H1 (cell line): ENCODE measurements at regions not wholly inside any gene's neighbourhood (a gene's known extent, or its start where the extent isn't known, plus 50 kb on each side); places are given as distances from the start of the nearest gene placed in this dataset.

Experiments
- CTCF ChIA-PET: fragments of 300-600 bp; sonication (Branson Sonifier 250); formaldehyde crosslinking; loops from one replicate; lab custom pipeline; 2021; ENCODE audit not compliant: partially characterized antibody; lab: Charles Lee
- POLR2A ChIA-PET: fragments of 300-600 bp; sonication (Branson Sonifier 250); formaldehyde crosslinking; loops from one replicate; lab custom pipeline; 2021; ENCODE audit warnings: inconsistent platforms; ENCODE audit not compliant: partially characterized antibody; lab: Charles Lee
- DNase-seq, 2 experiments: peaks; one replicate each; pipeline versions ENCODE4 v3.0.0 to v3.0.0-alpha.2; 2010 to 2022; ENCODE audit warnings: low spot score in 2 of 2, low read depth in 1 of 2, mixed read lengths in 1 of 2
- FAIRE-seq: peaks from 2 replicates; lab custom pipeline; 2011; peaks lifted over from hg19 to GRCh38; lab: Jason Lieb, UNC
- H2AFZ ChIP-seq: 2 replicates; pipeline ENCODE4 v1.8.1; 2012; ENCODE audit warnings: low read length, inconsistent platforms
- H2AK5ac ChIP-seq: 2 replicates; pipeline ENCODE4 v1.6.1; 2013; ENCODE audit warnings: low read depth, low read length
- H2BK120ac ChIP-seq: replicated peaks from 2 replicates; pipeline ENCODE3; 2013; ENCODE audit warnings: low read depth, low read length, inconsistent platforms
- H2BK12ac ChIP-seq: 2 replicates; pipeline ENCODE4 v1.6.1; 2013; ENCODE audit warnings: low read depth, low read length
- H2BK15ac ChIP-seq: 2 replicates; pipeline ENCODE4 v1.6.1; 2013; ENCODE audit warnings: low read length
- H2BK20ac ChIP-seq: 2 replicates; pipeline ENCODE4 v1.6.1; 2013; ENCODE audit warnings: low read length
- H2BK5ac ChIP-seq: 2 replicates; pipeline ENCODE4 v1.6.1; 2013; ENCODE audit warnings: low read depth, low read length
- H3K14ac ChIP-seq: 2 replicates; pipeline ENCODE4 v1.6.1; 2013; ENCODE audit warnings: inconsistent platforms; ENCODE audit not compliant: insufficient read length
- H3K18ac ChIP-seq: 2 replicates; pipeline ENCODE4 v1.6.1; 2013; ENCODE audit warnings: low read length; ENCODE audit errors: extremely low read depth
- H3K23ac ChIP-seq: 2 replicates; pipeline ENCODE4 v1.6.1; 2013; ENCODE audit warnings: inconsistent platforms; ENCODE audit not compliant: insufficient read length
- H3K23me2 ChIP-seq: 2 replicates; pipeline ENCODE4 v1.6.1; 2013; ENCODE audit warnings: low read depth, low read length
- H3K27ac ChIP-seq: 2 replicates; pipeline ENCODE4 v1.6.1; 2011; ENCODE audit warnings: low read depth, low read length, inconsistent platforms
- H3K27me3 ChIP-seq, 4 experiments: replicated peaks in 1 of 4; 1 replicate in 1 of 4; 2 replicates in 3 of 4; pipeline versions ENCODE4 v1.6.1 to v1.8.1; 2011 to 2013; ENCODE audit warnings: low read length in 3 of 4, mild to moderate bottlenecking in 3 of 4, inconsistent platforms in 2 of 4, mixed read lengths in 2 of 4, moderate library complexity in 1 of 4; ENCODE audit not compliant: control insufficient read depth in 3 of 4, insufficient read depth in 3 of 4; ENCODE audit errors: extremely low read depth in 1 of 4
- H3K36me3 ChIP-seq, 4 experiments: 2 replicates each; pipeline versions ENCODE4 v1.6.1 to v1.8.1; 2011 to 2013; ENCODE audit warnings: mild to moderate bottlenecking in 4 of 4, low read length in 3 of 4, moderate library complexity in 2 of 4, control low read depth in 1 of 4, inconsistent platforms in 1 of 4; ENCODE audit not compliant: insufficient read depth in 4 of 4, control insufficient read depth in 2 of 4
- H3K4ac ChIP-seq: replicated peaks from 2 replicates; pipeline ENCODE3; 2013; ENCODE audit warnings: low read length, low read depth, mixed read lengths, inconsistent platforms; ENCODE audit not compliant: insufficient read length
- H3K4me1 ChIP-seq, 4 experiments: replicated peaks in 1 of 4; 1 replicate in 1 of 4; 2 replicates in 3 of 4; pipeline versions ENCODE4 v1.6.1 to v1.8.1; 2011 to 2013; ENCODE audit warnings: low read length in 3 of 4, inconsistent platforms in 2 of 4, mixed read lengths in 1 of 4; ENCODE audit not compliant: insufficient read depth in 4 of 4, control insufficient read depth in 3 of 4
- H3K4me2 ChIP-seq, 2 experiments: 2 replicates each; pipeline versions ENCODE4 v1.6.1 to v1.8.1; 2011 to 2013; ENCODE audit warnings: low read depth in 2 of 2, low read length in 2 of 2, control low read depth in 1 of 2, inconsistent platforms in 1 of 2, mild to moderate bottlenecking in 1 of 2; ENCODE audit not compliant: insufficient read depth in 1 of 2
- H3K4me3 ChIP-seq, 4 experiments: fragments of 200-600, 300-600 bp in 1 of 4; sonication (generic), shearing (Covaris generic), sonication (Bioruptor Twin) in 1 of 4; 2 replicates each; pipeline versions ENCODE4 v1.5.1 to v1.8.1; 2011 to 2016; ENCODE audit warnings: low read length in 4 of 4, low read depth in 3 of 4, control low read depth in 2 of 4, inconsistent platforms in 2 of 4, mild to moderate bottlenecking in 2 of 4, mixed read lengths in 1 of 4, moderate library complexity in 1 of 4; ENCODE audit not compliant: insufficient read depth in 2 of 4; ENCODE audit errors: extremely low read depth in 1 of 4
- H3K56ac ChIP-seq: replicated peaks from 2 replicates; pipeline ENCODE3; 2013; ENCODE audit warnings: low read depth, mild to moderate bottlenecking, mixed read lengths, low read length, inconsistent platforms; ENCODE audit not compliant: insufficient read length
- H3K79me1 ChIP-seq: 2 replicates; pipeline ENCODE4 v1.6.1; 2013; ENCODE audit warnings: low read depth, low read length, control low read depth
- H3K79me2 ChIP-seq, 2 experiments: 2 replicates each; pipeline versions ENCODE4 v1.6.1 to v1.8.1; 2012 to 2013; ENCODE audit warnings: low read length in 2 of 2, mild to moderate bottlenecking in 2 of 2, inconsistent platforms in 1 of 2; ENCODE audit not compliant: insufficient read depth in 2 of 2, control insufficient read depth in 1 of 2
- H3K9ac ChIP-seq, 4 experiments: replicated peaks in 1 of 4; 1 replicate in 1 of 4; 2 replicates in 3 of 4; pipeline versions ENCODE4 v1.6.1 to v1.8.1; 2011 to 2013; ENCODE audit warnings: low read depth in 3 of 4, low read length in 3 of 4, control low read depth in 2 of 4, mild to moderate bottlenecking in 2 of 4, moderate library complexity in 2 of 4, inconsistent platforms in 1 of 4; ENCODE audit errors: extremely low read depth in 1 of 4
- H3K9me3 ChIP-seq, 2 experiments: 2 replicates each; pipeline versions ENCODE4 v1.6.1 to v1.8.1; 2012 to 2013; ENCODE audit warnings: mild to moderate bottlenecking in 2 of 2, moderate library complexity in 2 of 2, control low read depth in 1 of 2, inconsistent platforms in 1 of 2, low read depth in 1 of 2, low read length in 1 of 2, mixed read lengths in 1 of 2; ENCODE audit not compliant: insufficient read depth in 2 of 2
- H4K20me1 ChIP-seq, 2 experiments: replicated peaks in 1 of 2; 2 replicates each; pipeline versions ENCODE3 to v1.8.1; 2011 to 2013; ENCODE audit warnings: inconsistent platforms in 2 of 2, low read length in 2 of 2, mild to moderate bottlenecking in 1 of 2; ENCODE audit not compliant: insufficient read depth in 2 of 2, control insufficient read depth in 1 of 2
- H4K5ac ChIP-seq: 2 replicates; pipeline ENCODE4 v1.6.1; 2013; ENCODE audit warnings: low read length, low read depth, mixed read lengths, inconsistent platforms; ENCODE audit not compliant: insufficient read length
- H4K8ac ChIP-seq: 2 replicates; pipeline ENCODE4 v1.8.0; 2013; ENCODE audit warnings: mild to moderate bottlenecking, moderate library complexity, low read length, inconsistent platforms; ENCODE audit not compliant: insufficient read depth; ENCODE audit errors: extremely low read depth
- H4K91ac ChIP-seq: replicated peaks from 2 replicates; pipeline ENCODE3; 2013; ENCODE audit warnings: low read length, mixed read lengths, inconsistent platforms; ENCODE audit not compliant: insufficient read length
- GABPA ChIP-seq: IDR thresholded peaks from 2 replicates; pipeline ENCODE4 v1.6.1; 2011; ENCODE audit warnings: mild to moderate bottlenecking, low read length, moderate library complexity, borderline replicate concordance; ENCODE audit not compliant: insufficient read depth
- PHF8 ChIP-seq: fragments of 200-600 bp; sonication (generic); conservative IDR thresholded peaks from 2 replicates; pipeline ENCODE4 v1.7.1; 2012; ENCODE audit warnings: low read depth, mild to moderate bottlenecking, inconsistent platforms, low read length, moderate library complexity
- WGBS, 2 experiments: shearing (Covaris generic) in 1 of 2; methylation state at CpG; one replicate each; pipeline versions ENCODE4 v1.1.6 to v1.1.7; 2013 to 2015; ENCODE audit warnings: low lambda C conversion rate in 2 of 2, mixed read lengths in 2 of 2, inconsistent platforms in 1 of 2, low coverage in 1 of 2, missing lambda C conversion rate in 1 of 2; ENCODE audit not compliant: insufficient replicate concordance in 2 of 2, insufficient coverage in 1 of 2, insufficient read length in 1 of 2; ENCODE audit errors: extremely low coverage in 1 of 2, missing lambda C conversion rate in 1 of 2; 5-methylcytosine and 5-hydroxymethylcytosine counted together

DNA sequence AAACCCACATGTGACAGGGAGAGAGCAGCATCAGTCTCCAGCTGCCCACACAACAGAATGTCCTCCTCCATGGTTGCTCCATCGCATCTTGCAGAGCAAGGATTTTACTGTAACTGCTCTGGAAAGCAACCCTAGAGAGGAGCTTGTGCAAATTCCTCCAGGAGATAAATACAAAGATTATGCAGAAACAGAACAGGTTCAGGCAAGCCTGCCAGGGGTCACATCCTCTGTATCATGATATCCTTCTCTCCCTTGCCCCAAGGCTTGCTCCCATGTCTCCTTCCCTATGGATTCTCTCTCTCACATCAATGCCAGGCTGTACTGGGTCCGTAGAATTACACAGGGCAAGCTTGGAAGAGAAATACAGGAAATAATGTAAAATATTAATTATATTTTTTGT lies 226.0 kb downstream of the MPDZ start:
- no peak overlapping the region for H3K23ac ChIP-seq
- H3K27me3 ChIP-seq, result no peaks in the 10 kb centered on the region
- ChIA-PET POLR2A (no interaction called here), CTCF (no interaction called here)
- no peak overlapping the region for H3K4me2 ChIP-seq
- H2AFZ ChIP-seq, result no peak overlapping the region
- FAIRE-seq (no peak), DNase-seq (no peak)
- H2AK5ac ChIP-seq, result no peak overlapping the region
- no peak overlapping the region for H3K18ac ChIP-seq
- H3K4me1 ChIP-seq, result peaks cover 0 to 2% (median 0%) of the 10 kb centered on the region in 4 experiments; a peak in 1 of 7 replicates
- H2BK20ac ChIP-seq, result no peak overlapping the region
- H2BK120ac ChIP-seq, result no peak overlapping the region
- H3K9ac ChIP-seq, result no peak overlapping the region
- H4K91ac ChIP-seq, result no peak overlapping the region
- H3K23me2 ChIP-seq, result no peaks in the 10 kb centered on the region
- H4K5ac ChIP-seq, result no peak overlapping the region
- WGBS, 2 experiments, result 46% methylated on average over 2 of the region's 2 CpGs; no CpG with 5 or more reads in 1 of the 2 experiments
- H3K4me3 ChIP-seq, result no peak overlapping the region
- H3K79me1 ChIP-seq, result no peaks in the 10 kb centered on the region
- no peak overlapping the region for H3K4ac ChIP-seq
- H3K9me3 ChIP-seq, result no peaks in the 10 kb centered on the region
- H2BK5ac ChIP-seq, result no peak overlapping the region
- H3K36me3 ChIP-seq, result no peaks in the 10 kb centered on the region
- no peak overlapping the region for H3K56ac ChIP-seq
- no peaks in the 10 kb centered on the region for H4K20me1 ChIP-seq
- TF ChIP-seq GABPA (no peak), PHF8 (no peak)
- no peak overlapping the region for H3K14ac ChIP-seq
- no peak overlapping the region for H4K8ac ChIP-seq
- no peak overlapping the region for H2BK12ac ChIP-seq
- H3K79me2 ChIP-seq, result no peaks in the 10 kb centered on the region
- H3K27ac ChIP-seq, result no peak overlapping the region
- H2BK15ac ChIP-seq, result no peak overlapping the region
